ENCODE measurements at regions not wholly inside any gene's neighbourhood (a gene's known extent, or its start where the extent isn't known, plus 50 kb on each side); places are given as distances from the start of the nearest gene placed in this dataset.
A peak's percentile ranks its signal among the peaks of the same experiment; 100 is the strongest.

GRCh38 chr6:130565696-130566095 lies 199.9 kb downstream of the TMEM200A start:
- no peak for TF ChIP-seq CTCF (IDR thresholded peaks at IDR 0.05; ENCODE audit: low read depth, low read length, missing control alignments)
- DNase-seq (ENCODE audit: low read depth), result no peak
- H3K4me3 ChIP-seq (ENCODE audit: low read depth, low read length), result no peak overlapping the region

GRCh38 chr6:130574146-130574545 lies 208.3 kb downstream of the TMEM200A start:
- no peak overlapping the region for H3K4me3 ChIP-seq (ENCODE audit: low read depth, low read length)
- no peak for DNase-seq (ENCODE audit: low read depth)
- no peak for TF ChIP-seq CTCF (IDR thresholded peaks at IDR 0.05; ENCODE audit: low read depth, low read length, missing control alignments)

GRCh38 chr6:130575557-130575956 lies 209.7 kb downstream of the TMEM200A start:
- no peak for DNase-seq (ENCODE audit: low read depth)
- no peak overlapping the region for H3K4me3 ChIP-seq (ENCODE audit: low read depth, low read length)
- TF ChIP-seq CTCF (IDR thresholded peaks at IDR 0.05; ENCODE audit: low read depth, low read length, missing control alignments), result no peak

- TF ChIP-seq CTCF (IDR thresholded peaks at IDR 0.05; ENCODE audit: low read depth, low read length, missing control alignments), result no peak
- no peak overlapping the region for H3K4me3 ChIP-seq (ENCODE audit: low read depth, low read length)
- peak; percentile 10 for DNase-seq (ENCODE audit: low read depth)
Measured at GRCh38 chr6:130575971-130576370, 210.2 kb downstream of the TMEM200A start.

GRCh38 chr6:130577178-130577919 lies 211.5 kb downstream of the TMEM200A start:
- TF ChIP-seq CTCF (IDR thresholded peaks at IDR 0.05; ENCODE audit: low read depth, low read length, missing control alignments), result no peak
- no peak for DNase-seq (ENCODE audit: low read depth)
- no peak overlapping the region for H3K4me3 ChIP-seq (ENCODE audit: low read depth, low read length)

- no peak for DNase-seq (ENCODE audit: low read depth)
- TF ChIP-seq CTCF (IDR thresholded peaks at IDR 0.05; ENCODE audit: low read depth, low read length, missing control alignments), result no peak
- no peak overlapping the region for H3K4me3 ChIP-seq (ENCODE audit: low read depth, low read length)
Measured at GRCh38 chr6:130578713-130579112, 212.9 kb downstream of the TMEM200A start.

GRCh38 chr6:130583268-130583667 lies 217.5 kb downstream of the TMEM200A start:
- no peak overlapping the region for H3K4me3 ChIP-seq (ENCODE audit: low read depth, low read length)
- no peak for DNase-seq (ENCODE audit: low read depth)
- TF ChIP-seq CTCF (IDR thresholded peaks at IDR 0.05; ENCODE audit: low read depth, low read length, missing control alignments), result no peak
